GM19025 (cell line): ENCODE measurements at regions not wholly inside any gene's neighbourhood (a gene's known extent, or its start where the extent isn't known, plus 50 kb on each side); places are given as distances from the start of the nearest gene placed in this dataset.
"Not testable (repeated sequence)": the region's sequence is repeated elsewhere in the genome, so short reads cannot be mapped to it uniquely, and the experiment has no call there.

ENCODE experiments used
- ATAC-seq: cut with Tn5 transposase; IDR thresholded peaks from one replicate; pipeline ENCODE4 v1.9.1; 2021; ENCODE audit warnings: mild to moderate bottlenecking, low read depth, moderate library complexity; ENCODE audit not compliant: unreplicated experiment

DNA sequence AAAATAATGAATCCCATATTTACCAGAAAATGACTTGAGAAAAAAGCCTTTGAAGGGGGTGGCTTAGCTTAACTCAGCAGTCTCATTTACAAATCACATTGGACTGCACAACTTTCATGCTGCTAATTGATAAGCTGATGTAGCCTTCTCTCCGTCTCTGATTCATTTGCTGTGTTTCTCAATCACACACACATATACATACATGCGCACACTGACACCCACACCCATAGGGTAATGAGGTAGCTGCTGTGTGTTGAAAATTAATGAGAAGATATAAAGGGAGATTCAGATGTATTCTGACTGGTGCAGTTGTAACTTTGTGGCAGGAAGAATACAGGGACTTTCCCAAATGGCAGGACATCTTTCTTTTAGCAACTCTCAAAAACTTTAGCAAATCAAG is 141.9 kb upstream of the GCFC2 start:
- ATAC-seq: no peak

DNA sequence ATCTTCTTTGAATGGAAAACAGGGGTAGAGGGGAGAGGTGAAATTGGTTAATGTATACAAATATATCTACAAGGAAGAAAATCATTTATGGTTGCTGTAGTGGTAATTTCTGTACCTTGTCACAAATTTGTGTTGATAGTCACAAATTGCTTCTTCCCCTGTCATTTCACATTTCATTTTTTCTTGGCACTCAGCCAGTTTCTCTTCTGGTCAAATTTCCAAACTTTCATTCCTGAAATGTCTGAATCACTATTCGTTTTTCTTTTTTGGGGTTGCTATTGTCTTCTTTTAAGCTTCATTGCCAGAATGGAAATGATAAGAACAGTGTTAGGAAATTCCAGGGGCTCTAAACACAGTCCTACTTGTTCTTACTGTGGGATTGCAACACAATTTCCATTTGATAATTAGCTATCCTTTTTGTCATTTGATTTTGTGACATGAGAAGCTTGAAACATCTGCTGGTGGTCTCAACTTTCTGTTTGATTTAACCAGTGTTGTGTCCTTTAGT is 136.0 kb upstream of the GCFC2 start:
- no peak for ATAC-seq

DNA sequence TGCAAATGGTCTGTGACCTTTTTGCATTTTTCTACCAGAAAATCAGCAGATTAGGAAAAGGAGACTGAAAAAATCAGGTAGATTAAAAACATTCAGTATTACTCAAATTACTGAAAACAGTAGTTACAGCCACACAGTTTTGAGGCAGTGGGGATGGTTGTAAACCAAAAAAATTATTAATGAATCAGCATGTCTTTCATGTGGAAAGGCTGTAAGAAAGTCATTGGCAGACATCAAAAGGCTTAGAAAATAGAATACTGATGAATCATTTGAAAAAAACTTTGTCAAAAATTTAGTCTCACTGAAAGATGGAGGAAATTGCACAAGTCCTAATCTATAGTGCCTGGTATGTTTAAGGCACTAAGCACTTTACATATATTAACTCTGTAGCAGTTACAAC is 133.9 kb upstream of the GCFC2 start:
- ATAC-seq: no peak

- not testable (repeated sequence) for ATAC-seq
Measured at GRCh38 chr2:75834588-75834987, 123.9 kb upstream of the GCFC2 start.

DNA sequence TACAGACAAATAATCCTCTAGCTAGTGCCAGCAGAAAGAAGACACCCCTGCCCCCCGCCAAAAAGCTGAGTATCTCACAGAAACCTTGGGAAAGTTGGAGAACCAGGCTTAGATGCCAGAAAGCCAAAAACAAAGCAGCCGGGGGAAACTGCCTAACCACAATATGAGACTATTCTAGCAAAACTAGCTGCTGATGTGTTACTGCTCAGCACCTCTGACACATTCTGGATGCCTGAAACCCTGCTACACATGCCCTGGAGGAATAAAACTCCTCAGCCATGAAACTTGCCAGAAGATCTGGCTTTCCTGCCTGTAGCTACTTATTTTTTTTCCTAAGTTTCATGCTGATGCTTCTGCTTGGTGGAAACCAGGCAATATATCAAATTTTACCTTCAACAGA is 122.7 kb upstream of the GCFC2 start:
- ATAC-seq: no peak

- ATAC-seq: no peak
Measured at GRCh38 chr2:75828826-75829225, 118.1 kb upstream of the GCFC2 start.

DNA sequence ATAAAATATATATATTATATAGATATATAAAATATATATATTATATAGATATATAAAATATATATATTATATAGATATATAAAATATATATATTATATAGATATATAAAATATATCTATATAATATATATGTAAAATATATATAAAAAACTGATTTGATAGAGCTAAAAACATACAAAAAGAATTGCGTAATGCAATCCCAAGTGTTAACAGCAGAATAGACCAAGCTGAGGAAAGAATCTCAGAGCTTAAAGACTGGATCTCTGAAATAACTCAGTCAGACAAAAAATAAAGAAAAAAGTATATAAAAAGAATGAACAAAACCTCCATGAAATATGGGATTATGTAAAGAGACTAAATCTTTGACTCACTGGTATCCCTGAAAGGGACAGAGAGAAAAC is 112.8 kb upstream of the GCFC2 start:
- ATAC-seq: not testable (repeated sequence)

DNA sequence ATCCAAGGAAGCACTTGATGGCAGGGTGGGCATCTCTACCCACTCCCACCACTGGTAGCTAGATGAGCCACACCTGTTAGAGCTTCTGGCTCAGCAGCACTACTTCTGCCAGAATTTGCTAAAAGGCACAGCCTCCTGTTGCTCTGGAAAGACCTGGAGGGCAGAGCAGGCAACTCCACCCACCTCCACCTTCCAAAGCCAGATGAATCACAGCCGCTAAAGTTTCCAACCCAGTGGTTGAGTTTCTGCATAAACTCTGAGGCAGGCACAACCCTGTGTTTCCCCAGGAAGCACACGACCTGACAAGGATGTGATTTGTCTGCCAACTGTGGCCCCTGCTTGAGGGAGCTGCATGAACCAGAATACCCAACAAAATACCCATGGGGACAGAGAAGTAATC is 111.6 kb upstream of the GCFC2 start:
- ATAC-seq: no peak

GRCh38 chr2:75820693-75821092 is 110.0 kb upstream of the GCFC2 start:
- no peak for ATAC-seq

DNA sequence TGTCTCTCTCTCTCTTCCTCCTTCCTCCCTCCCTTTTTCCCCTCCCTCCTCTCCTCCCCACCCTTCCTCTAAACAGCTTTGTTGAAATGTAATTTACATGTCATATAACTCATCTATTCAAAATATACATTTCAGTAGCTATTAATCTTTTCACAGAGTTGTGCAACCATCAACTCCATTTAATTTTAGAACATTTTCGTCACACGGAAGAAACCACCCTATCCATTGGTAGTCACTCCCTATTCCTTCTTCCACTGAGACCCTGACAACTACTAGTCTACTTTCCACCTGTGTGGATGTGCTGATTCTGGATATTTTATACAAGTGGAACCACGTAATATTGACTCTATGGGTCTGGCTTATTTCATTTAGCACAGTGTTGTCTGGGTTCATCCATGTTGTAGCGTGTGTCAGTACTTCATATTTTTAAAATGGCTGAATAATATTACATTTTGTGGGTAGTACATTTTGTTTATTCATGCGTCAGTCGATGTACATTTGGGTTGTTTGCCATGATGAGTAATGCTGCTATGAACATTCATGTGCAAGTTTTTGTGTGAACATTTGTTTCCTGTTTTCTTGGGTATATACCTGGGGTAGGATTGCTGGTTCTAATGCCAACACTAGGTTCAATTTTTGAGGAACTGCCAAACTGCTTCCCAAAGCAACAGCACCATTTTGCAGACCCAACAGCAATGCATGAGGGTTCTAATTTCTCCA is 100.1 kb upstream of the GCFC2 start:
- ATAC-seq: no peak

GRCh38 chr2:75808793-75809535 is 98.2 kb upstream of the GCFC2 start:
- no peak for ATAC-seq

DNA sequence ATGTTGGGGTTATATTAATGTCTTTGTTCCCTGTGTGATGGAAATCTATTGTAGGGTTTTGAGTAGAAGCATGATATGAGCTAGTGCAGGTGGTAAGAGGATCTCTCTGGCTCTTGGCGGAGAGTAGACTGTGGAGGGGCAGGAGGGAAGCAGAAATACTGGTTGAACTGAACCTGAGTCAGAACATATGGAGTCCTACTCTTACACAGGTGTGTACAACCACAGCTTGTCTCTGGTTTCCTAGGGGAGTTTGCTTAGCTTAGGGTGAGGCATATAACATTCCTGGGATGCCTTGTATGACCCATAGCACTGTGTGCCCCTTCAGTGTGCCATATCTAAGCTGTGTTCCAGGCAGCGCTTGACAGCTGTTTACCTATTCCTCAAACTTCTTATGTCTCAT is 97.3 kb upstream of the GCFC2 start:
- ATAC-seq: no peak

DNA sequence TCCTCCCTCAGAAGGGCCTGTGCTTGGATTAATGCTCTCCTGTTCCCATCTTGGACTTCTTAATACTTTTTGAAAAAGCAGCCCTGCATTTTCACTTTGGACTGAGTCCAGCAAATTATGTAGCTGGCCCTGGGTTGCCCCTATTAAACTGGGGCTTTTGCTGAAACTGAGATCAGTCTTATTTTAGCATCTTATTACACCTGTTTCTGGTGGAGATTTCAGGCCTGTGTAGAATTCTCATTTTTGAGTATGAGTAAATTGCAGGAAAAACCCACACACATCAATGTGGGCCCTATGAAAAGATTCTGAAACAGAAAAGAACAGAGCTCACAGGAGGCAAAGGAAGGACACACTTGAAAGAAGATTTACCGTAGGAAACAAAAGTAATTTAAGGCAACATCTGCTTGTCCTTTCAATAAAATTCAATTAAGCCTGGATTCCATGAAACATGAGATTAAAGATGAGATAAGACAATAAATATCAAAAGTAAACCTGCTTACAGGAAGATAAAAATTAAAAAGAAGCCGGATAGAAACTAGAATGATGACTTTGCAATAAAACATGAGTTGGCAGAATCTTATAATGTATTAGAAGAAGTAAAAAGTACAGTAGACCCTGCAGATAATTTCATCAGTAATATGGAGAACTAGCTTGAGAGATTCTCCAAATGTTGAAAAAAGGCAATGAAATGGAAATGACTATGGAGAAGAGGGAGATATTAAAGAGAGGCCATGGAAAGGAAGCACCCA is 90.7 kb upstream of the GCFC2 start:
- ATAC-seq: peak; percentile 38

- ATAC-seq: peak; percentile 71
Measured at GRCh38 chr2:75800456-75800855, 89.7 kb upstream of the GCFC2 start.

DNA sequence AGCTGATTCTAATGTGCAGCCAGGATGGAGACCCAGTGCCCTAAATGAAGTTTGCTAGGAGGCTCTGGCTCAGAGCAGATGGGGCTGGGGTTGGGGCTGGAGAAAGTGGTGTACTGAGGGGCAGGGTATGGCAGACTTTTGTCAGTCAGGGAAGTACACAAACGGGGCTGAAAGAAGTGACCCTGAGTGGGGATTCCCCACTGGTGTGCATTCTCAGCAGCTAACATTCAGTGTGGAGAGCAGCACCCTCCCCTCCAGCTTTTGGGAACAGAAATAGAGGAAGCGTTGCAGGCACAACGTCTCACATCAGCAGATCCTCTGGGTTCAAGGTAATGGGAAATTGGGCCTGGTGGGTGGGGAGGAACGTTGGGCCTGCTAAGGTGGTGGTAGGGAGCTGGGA is 89.1 kb upstream of the GCFC2 start:
- peak; percentile 38 for ATAC-seq

- ATAC-seq: no peak
Measured at GRCh38 chr2:75798569-75798968, 87.9 kb upstream of the GCFC2 start.

DNA sequence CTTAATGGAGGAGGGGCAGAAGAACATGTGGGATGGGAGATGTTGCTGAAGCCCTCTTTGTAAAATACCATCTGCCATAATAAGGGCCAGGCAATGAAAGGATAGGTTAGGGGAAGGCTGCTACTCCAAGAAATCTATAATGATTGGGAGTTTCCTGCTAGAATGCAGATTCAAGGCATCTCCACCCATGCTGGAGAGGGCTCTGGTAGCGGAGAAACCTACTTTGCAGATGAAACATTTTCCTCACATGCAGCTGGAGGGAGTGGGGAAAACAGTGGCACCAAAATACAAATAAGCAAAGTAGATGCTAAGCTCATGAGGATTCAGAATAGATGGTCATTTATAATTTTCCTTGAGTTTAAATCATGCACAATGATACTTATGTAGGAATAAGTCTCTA is 82.3 kb upstream of the GCFC2 start:
- no peak for ATAC-seq

DNA sequence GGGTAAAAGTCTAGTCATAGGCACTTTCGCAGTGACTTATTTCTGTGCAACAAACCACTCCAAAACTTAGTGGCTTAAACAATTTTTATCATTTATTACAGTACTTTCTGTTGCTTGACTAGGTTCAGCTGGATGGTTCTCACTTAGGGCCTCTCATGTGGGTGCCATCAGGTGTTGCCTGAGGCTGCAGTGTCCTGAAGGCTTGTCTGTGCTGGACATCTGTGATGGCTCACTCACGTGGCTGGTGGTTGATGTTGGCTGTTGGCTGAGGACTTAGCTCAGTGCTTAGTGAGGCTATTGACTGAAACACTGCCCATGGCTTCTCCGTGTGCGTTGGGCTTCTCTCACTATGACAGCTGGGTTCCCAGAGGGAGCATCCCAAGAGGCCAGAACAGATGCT is 81.4 kb upstream of the GCFC2 start:
- ATAC-seq: no peak

GRCh38 chr2:75790814-75791467 is 80.2 kb upstream of the GCFC2 start:
- peak; percentile 61 for ATAC-seq

- ATAC-seq: no peak
Measured at GRCh38 chr2:75790121-75790813, 79.6 kb upstream of the GCFC2 start.
